Right lobe of liver (tissue), 4 donors: ENCODE measurements at regions not wholly inside any gene's neighbourhood (a gene's known extent, or its start where the extent isn't known, plus 50 kb on each side); places are given as distances from the start of the nearest gene placed in this dataset.

ENCODE experiments used
- POLR2A ChIP-seq: fragments of 450-650 bp; IDR thresholded peaks from one replicate; pipeline ENCODE4 v1.6.1; 2017; ENCODE audit warnings: antibody characterized with exemption, mild to moderate bottlenecking
- TF ChIP-seq, protein P1 (sequence below), 4 donors: fragments of 200-600 bp in 3 of 4; fragments of 450-650 bp in 1 of 4; IDR thresholded peaks; one replicate each; pipeline versions ENCODE4 v1.5.1 to v1.8.0; 2016 to 2022; ENCODE audit warnings: antibody characterized with exemption in 4 of 4, mild to moderate bottlenecking in 2 of 4
- donor health status: DM: no; HTN: no; CAD: no.
- donor health status: DM: no; HTN: no; CAD: no.
- donor health status: DM: no; HTN: yes; CAD: no.

DNA sequence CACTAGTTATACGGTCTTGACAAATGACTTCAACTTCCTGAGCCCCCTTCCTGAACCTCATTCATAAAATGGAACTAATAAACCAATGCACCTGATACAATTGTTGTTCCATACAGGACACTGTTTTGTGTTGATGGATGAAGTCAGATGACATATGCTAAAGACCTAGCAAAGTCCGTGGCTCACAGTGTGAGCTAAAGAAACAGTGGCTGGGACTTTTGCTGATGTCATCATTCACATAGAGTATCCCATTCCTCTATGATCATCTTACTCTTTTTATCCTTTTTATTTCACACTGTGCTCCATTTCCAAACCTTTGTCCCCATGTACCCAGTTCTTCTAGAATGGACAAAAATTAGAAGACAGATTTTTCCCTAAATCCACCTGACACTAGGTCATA is 83.7 kb upstream of the KAZN start:
- no peak for TF ChIP-seq POLR2A
- TF ChIP-seq, protein P1, sequence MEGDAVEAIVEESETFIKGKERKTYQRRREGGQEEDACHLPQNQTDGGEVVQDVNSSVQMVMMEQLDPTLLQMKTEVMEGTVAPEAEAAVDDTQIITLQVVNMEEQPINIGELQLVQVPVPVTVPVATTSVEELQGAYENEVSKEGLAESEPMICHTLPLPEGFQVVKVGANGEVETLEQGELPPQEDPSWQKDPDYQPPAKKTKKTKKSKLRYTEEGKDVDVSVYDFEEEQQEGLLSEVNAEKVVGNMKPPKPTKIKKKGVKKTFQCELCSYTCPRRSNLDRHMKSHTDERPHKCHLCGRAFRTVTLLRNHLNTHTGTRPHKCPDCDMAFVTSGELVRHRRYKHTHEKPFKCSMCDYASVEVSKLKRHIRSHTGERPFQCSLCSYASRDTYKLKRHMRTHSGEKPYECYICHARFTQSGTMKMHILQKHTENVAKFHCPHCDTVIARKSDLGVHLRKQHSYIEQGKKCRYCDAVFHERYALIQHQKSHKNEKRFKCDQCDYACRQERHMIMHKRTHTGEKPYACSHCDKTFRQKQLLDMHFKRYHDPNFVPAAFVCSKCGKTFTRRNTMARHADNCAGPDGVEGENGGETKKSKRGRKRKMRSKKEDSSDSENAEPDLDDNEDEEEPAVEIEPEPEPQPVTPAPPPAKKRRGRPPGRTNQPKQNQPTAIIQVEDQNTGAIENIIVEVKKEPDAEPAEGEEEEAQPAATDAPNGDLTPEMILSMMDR (IDR thresholded peaks at IDR 0.05), result no peak
